ENCODE measurements at regions not wholly inside any gene's neighbourhood (a gene's known extent, or its start where the extent isn't known, plus 50 kb on each side); places are given as distances from the start of the nearest gene placed in this dataset.

DNA sequence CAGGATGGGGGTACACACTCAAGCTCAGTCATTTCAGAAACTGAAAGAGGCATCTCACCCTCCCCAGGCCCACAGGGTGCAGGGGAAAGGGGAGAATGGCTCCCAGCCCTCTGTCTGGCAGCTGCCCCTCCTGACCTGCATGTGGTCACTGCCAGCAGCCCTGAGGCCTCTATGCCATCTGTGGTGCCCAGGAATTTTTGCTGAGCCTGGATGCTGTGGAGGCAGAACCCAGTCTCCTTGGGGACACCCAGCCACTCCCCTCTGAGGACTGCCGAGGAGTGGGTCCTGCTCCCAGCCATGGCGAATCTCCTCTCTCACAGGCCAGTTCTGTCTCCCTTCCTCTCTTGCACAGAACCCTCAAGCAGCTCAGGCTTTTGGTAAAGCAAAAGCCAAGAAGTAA is 104.0 kb upstream of the ALDH1B1 start:
- no peak overlapping the region for H3K4me2 ChIP-seq (ENCODE audit: extremely low read depth, insufficient read depth, low read length)
- peaks cover 3% of the 10 kb centered on the region for H3K27me3 ChIP-seq (ENCODE audit: control insufficient read depth, insufficient read depth, low read length)
- no peaks in the 10 kb centered on the region for H3K79me2 ChIP-seq (ENCODE audit: control insufficient read depth, insufficient read depth, low read length)
- no peak overlapping the region for H3K9ac ChIP-seq (ENCODE audit: insufficient read depth, low read length)
- DNase-seq (ENCODE audit: low read depth in 2 of 2) = no peak
- no peaks in the 10 kb centered on the region for H3K36me3 ChIP-seq (ENCODE audit: control insufficient read depth, insufficient read depth, low read length)
- no peak overlapping the region for H3K27ac ChIP-seq (ENCODE audit: insufficient read depth, low read length)
- no peak overlapping the region for H3K4me3 ChIP-seq (replicated peaks in 1 of 4; ENCODE audit: control extremely low read depth in 1 of 4, insufficient read depth in 1 of 4, low read depth in 3 of 4, low read length in 4 of 4)
- no peak for TF ChIP-seq EZH2 (IDR thresholded peaks at IDR 0.05; ENCODE audit: low read length, missing control alignments)
- TF ChIP-seq, protein P1, sequence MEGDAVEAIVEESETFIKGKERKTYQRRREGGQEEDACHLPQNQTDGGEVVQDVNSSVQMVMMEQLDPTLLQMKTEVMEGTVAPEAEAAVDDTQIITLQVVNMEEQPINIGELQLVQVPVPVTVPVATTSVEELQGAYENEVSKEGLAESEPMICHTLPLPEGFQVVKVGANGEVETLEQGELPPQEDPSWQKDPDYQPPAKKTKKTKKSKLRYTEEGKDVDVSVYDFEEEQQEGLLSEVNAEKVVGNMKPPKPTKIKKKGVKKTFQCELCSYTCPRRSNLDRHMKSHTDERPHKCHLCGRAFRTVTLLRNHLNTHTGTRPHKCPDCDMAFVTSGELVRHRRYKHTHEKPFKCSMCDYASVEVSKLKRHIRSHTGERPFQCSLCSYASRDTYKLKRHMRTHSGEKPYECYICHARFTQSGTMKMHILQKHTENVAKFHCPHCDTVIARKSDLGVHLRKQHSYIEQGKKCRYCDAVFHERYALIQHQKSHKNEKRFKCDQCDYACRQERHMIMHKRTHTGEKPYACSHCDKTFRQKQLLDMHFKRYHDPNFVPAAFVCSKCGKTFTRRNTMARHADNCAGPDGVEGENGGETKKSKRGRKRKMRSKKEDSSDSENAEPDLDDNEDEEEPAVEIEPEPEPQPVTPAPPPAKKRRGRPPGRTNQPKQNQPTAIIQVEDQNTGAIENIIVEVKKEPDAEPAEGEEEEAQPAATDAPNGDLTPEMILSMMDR (conservative IDR thresholded peaks at IDR 0.05 in 1 of 2, IDR thresholded peaks at IDR 0.05 in 1 of 2; ENCODE audit: low read depth in 1 of 2, low read length in 2 of 2) = no peak
- no peak overlapping the region for H2AFZ ChIP-seq (ENCODE audit: low read length)
- H3K4me1 ChIP-seq (ENCODE audit: control insufficient read depth, extremely low read depth, insufficient read depth, low read length) = no peaks in the 10 kb centered on the region
- no peaks in the 10 kb centered on the region for H4K20me1 ChIP-seq (ENCODE audit: control insufficient read depth, extremely low read depth, insufficient read depth, low read length)
- H3K9me3 ChIP-seq (ENCODE audit: control insufficient read depth, insufficient read depth, low read depth, low read length) = no peaks in the 10 kb centered on the region

DNA sequence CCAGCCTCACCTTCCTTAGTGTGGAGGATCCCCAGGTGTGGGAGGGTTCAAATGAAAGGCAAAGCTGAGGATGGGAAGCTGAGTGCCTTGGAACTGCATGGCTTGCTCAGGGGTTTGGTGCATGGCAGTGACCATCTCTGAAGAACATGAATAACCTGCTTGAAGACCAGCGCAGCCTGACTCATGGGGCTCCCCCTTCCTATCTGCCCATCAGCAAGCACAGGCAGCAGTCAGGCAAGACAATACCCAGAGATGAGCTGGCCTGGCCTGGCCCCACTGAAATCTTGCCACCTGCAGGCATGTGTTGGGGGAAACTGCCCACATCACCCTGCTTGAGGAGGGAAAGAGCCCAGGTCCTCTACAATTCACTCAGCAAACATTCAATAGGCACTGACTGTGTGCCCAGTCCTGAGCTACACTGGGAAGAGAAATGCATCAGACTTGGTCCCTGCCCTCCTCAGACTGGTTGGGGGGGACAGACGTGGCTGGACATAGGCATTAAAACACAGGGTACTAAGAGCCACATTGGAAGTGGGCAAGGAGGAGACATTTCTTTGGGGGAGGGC is 105.0 kb upstream of the ALDH1B1 start:
- Histone ChIP-seq H4K20me1 (ENCODE audit: control insufficient read depth, extremely low read depth, insufficient read depth, low read length) (no peaks in the 10 kb centered on the region), H3K9ac (ENCODE audit: insufficient read depth, low read length) (no peak overlapping the region), H3K27me3 (ENCODE audit: control insufficient read depth, insufficient read depth, low read length) (no peaks in the 10 kb centered on the region), H3K9me3 (ENCODE audit: control insufficient read depth, insufficient read depth, low read depth, low read length) (no peaks in the 10 kb centered on the region), H2AFZ (ENCODE audit: low read length) (no peak overlapping the region), H3K36me3 (ENCODE audit: control insufficient read depth, insufficient read depth, low read length) (no peaks in the 10 kb centered on the region), H3K4me1 (ENCODE audit: control insufficient read depth, extremely low read depth, insufficient read depth, low read length) (no peaks in the 10 kb centered on the region), H3K4me3 (replicated peaks in 1 of 4; ENCODE audit: control extremely low read depth in 1 of 4, insufficient read depth in 1 of 4, low read depth in 3 of 4, low read length in 4 of 4) (no peak overlapping the region), H3K4me2 (ENCODE audit: extremely low read depth, insufficient read depth, low read length) (no peak overlapping the region), H3K27ac (ENCODE audit: insufficient read depth, low read length) (no peak overlapping the region), H3K79me2 (ENCODE audit: control insufficient read depth, insufficient read depth, low read length) (no peaks in the 10 kb centered on the region)
- no peak for TF ChIP-seq EZH2 (IDR thresholded peaks at IDR 0.05; ENCODE audit: low read length, missing control alignments)
- no peak for DNase-seq (ENCODE audit: low read depth in 2 of 2)

DNA sequence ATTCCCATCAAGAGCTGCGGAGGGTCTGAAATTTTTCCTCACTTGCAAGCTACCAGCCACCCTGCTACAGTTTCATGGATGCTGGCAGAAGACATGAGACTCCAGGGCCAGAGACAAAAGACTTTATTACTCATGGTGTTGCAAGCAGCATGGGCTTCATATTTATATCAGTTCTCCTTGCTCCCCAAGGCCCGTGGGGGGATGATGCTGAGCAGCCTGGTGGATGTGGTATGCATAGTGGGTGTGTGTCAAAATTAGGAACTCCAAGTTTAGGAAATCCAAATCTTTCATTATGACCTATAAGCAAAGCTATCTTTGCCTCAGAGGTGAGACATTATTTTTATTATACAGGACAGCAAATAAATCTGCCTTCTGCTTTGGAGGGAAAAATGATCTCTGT is 105.7 kb upstream of the ALDH1B1 start:
- Histone ChIP-seq H3K27me3 (ENCODE audit: control insufficient read depth, insufficient read depth, low read length) (no peaks in the 10 kb centered on the region), H3K36me3 (ENCODE audit: control insufficient read depth, insufficient read depth, low read length) (no peaks in the 10 kb centered on the region), H3K27ac (ENCODE audit: insufficient read depth, low read length) (no peak overlapping the region), H3K9me3 (ENCODE audit: control insufficient read depth, insufficient read depth, low read depth, low read length) (no peaks in the 10 kb centered on the region), H3K4me3 (replicated peaks in 1 of 4; ENCODE audit: control extremely low read depth in 1 of 4, insufficient read depth in 1 of 4, low read depth in 3 of 4, low read length in 4 of 4) (no peak overlapping the region), H3K4me1 (ENCODE audit: control insufficient read depth, extremely low read depth, insufficient read depth, low read length) (no peaks in the 10 kb centered on the region), H2AFZ (ENCODE audit: low read length) (no peak overlapping the region), H3K9ac (ENCODE audit: insufficient read depth, low read length) (no peak overlapping the region), H3K4me2 (ENCODE audit: extremely low read depth, insufficient read depth, low read length) (no peak overlapping the region), H4K20me1 (ENCODE audit: control insufficient read depth, extremely low read depth, insufficient read depth, low read length) (no peaks in the 10 kb centered on the region), H3K79me2 (ENCODE audit: control insufficient read depth, insufficient read depth, low read length) (no peaks in the 10 kb centered on the region)
- DNase-seq (ENCODE audit: low read depth in 2 of 2) = no peak
- TF ChIP-seq, protein P1 (conservative IDR thresholded peaks at IDR 0.05 in 1 of 2, IDR thresholded peaks at IDR 0.05 in 1 of 2; ENCODE audit: low read depth in 1 of 2, low read length in 2 of 2) = no peak
- no peak for TF ChIP-seq EZH2 (IDR thresholded peaks at IDR 0.05; ENCODE audit: low read length, missing control alignments)
